B cell (primary cell): ENCODE measurements at regions not wholly inside any gene's neighbourhood (a gene's known extent, or its start where the extent isn't known, plus 50 kb on each side); places are given as distances from the start of the nearest gene placed in this dataset.

Experiments
- ATAC-seq: fragments of 200-7000 bp; cut with Tn5 transposase; one replicate; pipeline ENCODE4 v1.10.0; 2021; ENCODE audit warnings: low read depth, mild to moderate bottlenecking, moderate number of reproducible peaks, moderate library complexity
- CTCF ChIA-PET: fragments of 350-600 bp; sonication (Branson Sonifier 250); formaldehyde crosslinking; loops from one replicate; lab custom pipeline; 2021; ENCODE audit warnings: antibody characterized with exemption, inconsistent platforms; lab: Charles Lee
- POLR2A ChIA-PET: fragments of 350-600 bp; sonication (Branson Sonifier 250); formaldehyde crosslinking; loops from one replicate; lab custom pipeline; 2021; ENCODE audit warnings: antibody characterized with exemption; lab: Charles Lee
- DNase-seq: peaks from one replicate; pipeline ENCODE4 v3.0.0; 2013
- H2AFZ ChIP-seq: 2 replicates; pipeline ENCODE4 v1.6.1; 2012; ENCODE audit warnings: mild to moderate bottlenecking, low read depth, low read length; ENCODE audit not compliant: insufficient read depth, poor library complexity, severe bottlenecking
- H3K27ac ChIP-seq, 2 donors: 1 replicate in 1 of 2; 2 replicates in 1 of 2; pipeline ENCODE4 v1.5.1; 2012 to 2013; ENCODE audit warnings: low read length in 2 of 2, mild to moderate bottlenecking in 2 of 2, moderate library complexity in 1 of 2
- H3K27me3 ChIP-seq, 4 experiments: fragments of 200-600 bp in 1 of 4; sonication (generic) in 1 of 4; replicated peaks in 1 of 4; 1 replicate in 2 of 4; 2 replicates in 2 of 4; pipeline versions ENCODE4 v1.6.1 to v1.7.0; 2013 to 2016; ENCODE audit warnings: low read length in 3 of 4, mild to moderate bottlenecking in 2 of 4, mixed read lengths in 1 of 4, moderate library complexity in 1 of 4; ENCODE audit not compliant: insufficient read depth in 4 of 4, control insufficient read depth in 3 of 4; ENCODE audit errors: control extremely low read depth in 1 of 4
- H3K36me3 ChIP-seq, 2 experiments: replicated peaks in 1 of 2; 1 replicate in 1 of 2; 2 replicates in 1 of 2; pipeline versions ENCODE4 v1.6.1 to v1.7.1; 2013; ENCODE audit warnings: low read length in 1 of 2; ENCODE audit not compliant: insufficient read depth in 2 of 2, control insufficient read depth in 1 of 2; ENCODE audit errors: control extremely low read depth in 1 of 2, extremely low read depth in 1 of 2
- H3K4me1 ChIP-seq, 2 donors: fragments of 200-600 bp in 1 of 2; sonication (generic) in 1 of 2; 1 replicate in 1 of 2; 2 replicates in 1 of 2; pipeline versions ENCODE4 v1.5.1 to v1.6.1; 2013 to 2017; ENCODE audit warnings: low read length in 2 of 2; ENCODE audit not compliant: control insufficient read depth in 2 of 2, insufficient read depth in 2 of 2
- H3K4me2 ChIP-seq: replicated peaks from 2 replicates; pipeline ENCODE3; 2012; ENCODE audit warnings: mild to moderate bottlenecking, low read depth, low read length; ENCODE audit not compliant: poor library complexity, severe bottlenecking
- H3K4me3 ChIP-seq, 5 experiments: fragments of 200-600 bp in 1 of 5; sonication (generic) in 1 of 5; 1 replicate in 3 of 5; 2 replicates in 2 of 5; pipeline versions ENCODE4 v1.5.1 to v1.7.0; 2011 to 2016; ENCODE audit warnings: low read length in 4 of 5, mild to moderate bottlenecking in 4 of 5, low read depth in 2 of 5, control low read depth in 1 of 5, moderate library complexity in 1 of 5; ENCODE audit not compliant: insufficient read depth in 1 of 5; ENCODE audit errors: control extremely low read depth in 1 of 5, extremely low read depth in 1 of 5
- H3K79me2 ChIP-seq: fragments of 200-600 bp; sonication (generic); one replicate; pipeline ENCODE4 v1.6.0; 2016; ENCODE audit warnings: low read length; ENCODE audit not compliant: control insufficient read depth, insufficient read depth
- H3K9ac ChIP-seq: fragments of 200-600 bp; sonication (generic); 2 replicates; pipeline ENCODE4 v1.6.1; 2017; ENCODE audit warnings: mild to moderate bottlenecking, low read length, moderate library complexity
- H3K9me3 ChIP-seq, 3 donors: one replicate each; pipeline versions ENCODE4 v1.6.1 to v1.7.1; 2013; ENCODE audit warnings: low read length in 2 of 3; ENCODE audit not compliant: control insufficient read depth in 2 of 3, insufficient read depth in 1 of 3; ENCODE audit errors: control extremely low read depth in 1 of 3
- H4K20me1 ChIP-seq: 2 replicates; pipeline ENCODE4 v1.6.0; 2012; ENCODE audit warnings: mild to moderate bottlenecking, low read length; ENCODE audit not compliant: insufficient read depth, control insufficient read depth, poor library complexity, severe bottlenecking
- H3K27ac Mint-ChIP-seq: one replicate; pipeline ENCODE4 v1.8.0; 2021; ENCODE audit warnings: mixed read lengths
- H3K27me3 Mint-ChIP-seq: one replicate; pipeline ENCODE4 v1.8.0; 2021; ENCODE audit warnings: mixed read lengths
- H3K4me1 Mint-ChIP-seq: one replicate; pipeline ENCODE4 v1.8.0; 2021; ENCODE audit warnings: mixed read lengths
- H3K4me3 Mint-ChIP-seq: one replicate; pipeline ENCODE4 v1.8.0; 2021; ENCODE audit warnings: mixed read lengths
- H3K9me3 Mint-ChIP-seq: one replicate; pipeline ENCODE4 v1.8.0; 2022; ENCODE audit warnings: mixed read lengths; ENCODE audit not compliant: insufficient read depth
- EZH2 ChIP-seq: IDR thresholded peaks from 2 replicates; pipeline ENCODE4 v1.6.1; 2012; ENCODE audit warnings: borderline replicate concordance, low read depth, mild to moderate bottlenecking, moderate library complexity, low read length; ENCODE audit not compliant: insufficient read depth, poor library complexity, severe bottlenecking
- WGBS: methylation state at CpG from one replicate; pipeline ENCODE4 v1.1.5; 2013; ENCODE audit warnings: missing lambda C conversion rate; ENCODE audit not compliant: insufficient coverage; 5-methylcytosine and 5-hydroxymethylcytosine counted together
- intact Hi-C: fragments of 100-400 bp; cut with micrococcal nuclease; formaldehyde crosslinking; loops from one replicate; pipeline ENCODE4 v1.10.0; 2022
- TF ChIP-seq, protein P1 (sequence below): fragments of 200-600 bp; IDR thresholded peaks from one replicate; pipeline ENCODE4 v1.8.0; 2022; ENCODE audit warnings: antibody characterized with exemption, mild to moderate bottlenecking

GRCh38 chr13:74845806-74846205 is 636.2 kb downstream of the TBC1D4 start:
- Histone ChIP-seq H3K4me2 (no peak overlapping the region), H3K27me3 (no peaks in the 10 kb centered on the region), H3K4me1 (no peaks in the 10 kb centered on the region), H3K9ac (no peak overlapping the region), H2AFZ (no peak overlapping the region), H4K20me1 (no peaks in the 10 kb centered on the region), H3K9me3 (no peaks in the 10 kb centered on the region), H3K4me3 (no peak overlapping the region), H3K79me2 (no peaks in the 10 kb centered on the region), H3K27ac (no peak overlapping the region), H3K36me3 (no peaks in the 10 kb centered on the region)
- Mint-ChIP-seq H3K4me1 (no peaks in the 10 kb centered on the region), H3K9me3 (no peaks in the 10 kb centered on the region), H3K4me3 (no peak overlapping the region), H3K27ac (no peak overlapping the region), H3K27me3 (no peaks in the 10 kb centered on the region)
- ChIA-PET CTCF (no interaction called here), POLR2A (no interaction called here)
- intact Hi-C loops, result no loop called here
- ATAC-seq (no peak), DNase-seq (no peak)
- no peak for TF ChIP-seq EZH2
- TF ChIP-seq, protein P1, sequence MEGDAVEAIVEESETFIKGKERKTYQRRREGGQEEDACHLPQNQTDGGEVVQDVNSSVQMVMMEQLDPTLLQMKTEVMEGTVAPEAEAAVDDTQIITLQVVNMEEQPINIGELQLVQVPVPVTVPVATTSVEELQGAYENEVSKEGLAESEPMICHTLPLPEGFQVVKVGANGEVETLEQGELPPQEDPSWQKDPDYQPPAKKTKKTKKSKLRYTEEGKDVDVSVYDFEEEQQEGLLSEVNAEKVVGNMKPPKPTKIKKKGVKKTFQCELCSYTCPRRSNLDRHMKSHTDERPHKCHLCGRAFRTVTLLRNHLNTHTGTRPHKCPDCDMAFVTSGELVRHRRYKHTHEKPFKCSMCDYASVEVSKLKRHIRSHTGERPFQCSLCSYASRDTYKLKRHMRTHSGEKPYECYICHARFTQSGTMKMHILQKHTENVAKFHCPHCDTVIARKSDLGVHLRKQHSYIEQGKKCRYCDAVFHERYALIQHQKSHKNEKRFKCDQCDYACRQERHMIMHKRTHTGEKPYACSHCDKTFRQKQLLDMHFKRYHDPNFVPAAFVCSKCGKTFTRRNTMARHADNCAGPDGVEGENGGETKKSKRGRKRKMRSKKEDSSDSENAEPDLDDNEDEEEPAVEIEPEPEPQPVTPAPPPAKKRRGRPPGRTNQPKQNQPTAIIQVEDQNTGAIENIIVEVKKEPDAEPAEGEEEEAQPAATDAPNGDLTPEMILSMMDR, result no peak

DNA sequence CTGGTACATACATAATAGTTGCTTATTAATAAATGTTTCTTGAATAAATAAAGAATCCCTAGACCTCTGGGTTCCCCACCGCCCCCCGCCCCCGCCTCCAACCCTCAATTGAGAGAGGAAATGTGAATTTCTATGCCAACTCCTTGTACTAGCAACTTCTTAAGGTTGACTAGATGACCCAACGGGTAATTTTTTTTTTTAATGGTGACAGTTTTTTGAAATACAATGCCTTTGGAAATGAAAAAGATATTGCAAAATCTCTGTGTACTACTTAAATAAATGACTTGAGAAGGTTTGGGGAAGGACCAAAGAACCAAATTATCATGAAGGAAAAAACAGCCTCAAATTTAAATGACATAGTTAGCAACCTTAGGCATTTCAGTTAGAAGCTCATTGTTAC is 640.3 kb downstream of the TBC1D4 start:
- no peaks in the 10 kb centered on the region for H3K27me3 Mint-ChIP-seq
- Histone ChIP-seq H2AFZ (no peak overlapping the region), H3K4me2 (no peak overlapping the region), H3K36me3 (no peaks in the 10 kb centered on the region), H3K79me2 (no peaks in the 10 kb centered on the region), H4K20me1 (no peaks in the 10 kb centered on the region), H3K4me1 (no peaks in the 10 kb centered on the region), H3K4me3 (no peak overlapping the region), H3K9me3 (no peaks in the 10 kb centered on the region), H3K27ac (no peak overlapping the region), H3K9ac (no peak overlapping the region), H3K27me3 (no peaks in the 10 kb centered on the region)
- TF ChIP-seq, protein P1, result no peak
- DNase-seq (no peak), ATAC-seq (no peak)
- no peak overlapping the region for H3K27ac Mint-ChIP-seq
- no peaks in the 10 kb centered on the region for H3K4me1 Mint-ChIP-seq
- no CpG with 5 or more reads among the region's 4 CpGs for WGBS
- intact Hi-C loops, result no loop called here
- H3K4me3 Mint-ChIP-seq, result no peak overlapping the region
- CTCF ChIA-PET, result no interaction called here
- POLR2A ChIA-PET, result no interaction called here
- no peaks in the 10 kb centered on the region for H3K9me3 Mint-ChIP-seq
